K562 (cell line): ENCODE measurements at regions not wholly inside any gene's neighbourhood (a gene's known extent, or its start where the extent isn't known, plus 50 kb on each side); places are given as distances from the start of the nearest gene placed in this dataset.

Experiments used
- CEBPB ChIP-seq: fragments of 450-650 bp; IDR thresholded peaks from 2 replicates; pipeline ENCODE4 v1.6.1; 2016; ENCODE audit warnings: missing genetic modification characterization, missing compliant biosample characterization
- E2F1 ChIP-seq: sonication (generic); formaldehyde crosslinking; IDR thresholded peaks from 2 replicates; pipeline ENCODE4 v1.8.1; 2023; ENCODE audit warnings: mild to moderate bottlenecking, missing genetic modification reagents, moderate library complexity
- MAX ChIP-seq: sonication (generic); formaldehyde crosslinking; IDR thresholded peaks from 2 replicates; pipeline ENCODE4 v1.9.0; 2022; ENCODE audit warnings: mild to moderate bottlenecking, missing genetic modification reagents
- PHF8 ChIP-seq: fragments of 200-600 bp; sonication (generic); IDR thresholded peaks from 2 replicates; pipeline ENCODE4 v1.6.1; 2012; ENCODE audit warnings: mixed run types, mild to moderate bottlenecking, inconsistent platforms, low read length, moderate library complexity, borderline replicate concordance
- SIN3B ChIP-seq: fragments of 450-650 bp; IDR thresholded peaks from 2 replicates; pipeline ENCODE4 v1.6.1; 2017; ENCODE audit warnings: low read depth, mild to moderate bottlenecking, moderate library complexity
- SMC3 ChIP-seq: conservative IDR thresholded peaks from 2 replicates; pipeline ENCODE4 v1.6.1; 2011; ENCODE audit warnings: low read depth, low read length, improper control_type of control experiment; ENCODE audit not compliant: insufficient read depth

- TF ChIP-seq PHF8 (no peak), CEBPB (no peak), E2F1 (CRISPR knock-in tag) (no peak), SIN3B (no peak), SMC3 (no peak), MAX (CRISPR knock-in tag) (no peak)
Observed at GRCh38 chr14:22448905-22449599, 140.0 kb downstream of the DAD1 start.
